WTC11 (cell line): ENCODE measurements at regions not wholly inside any gene's neighbourhood (a gene's known extent, or its start where the extent isn't known, plus 50 kb on each side); places are given as distances from the start of the nearest gene placed in this dataset.

Source experiments
- ATAC-seq: fragments of 200-7000 bp; cut with Tn5 transposase; 2 replicates; pipeline ENCODE4 v1.10.0; 2021; ENCODE audit warnings: mild to moderate bottlenecking, moderate library complexity
- CTCF ChIA-PET: fragments of 300-600 bp; sonication (Branson Sonifier 250); formaldehyde crosslinking; loops from one replicate; lab custom pipeline; 2021; ENCODE audit warnings: antibody characterized with exemption; lab: Charles Lee
- POLR2A ChIA-PET: fragments of 350-600 bp; sonication (Branson Sonifier 250); formaldehyde crosslinking; loops from one replicate; lab custom pipeline; 2021; ENCODE audit warnings: antibody characterized with exemption; lab: Charles Lee
- DNase-seq: peaks from one replicate; pipeline ENCODE4 v3.0.0; 2021; ENCODE audit warnings: low spot score
- H3K27ac Mint-ChIP-seq: 2 replicates; pipeline ENCODE4 v1.8.0; 2021; ENCODE audit warnings: mixed read lengths
- H3K27me3 Mint-ChIP-seq: 2 replicates; pipeline ENCODE4 v1.8.0; 2021; ENCODE audit warnings: low read depth, mild to moderate bottlenecking, moderate library complexity, mixed read lengths
- H3K36me3 Mint-ChIP-seq: 2 replicates; pipeline ENCODE4 v1.8.0; 2021; ENCODE audit warnings: mixed read lengths
- H3K4me1 Mint-ChIP-seq: 2 replicates; pipeline ENCODE4 v1.8.0; 2022; ENCODE audit warnings: mixed read lengths
- H3K4me3 Mint-ChIP-seq: 2 replicates; pipeline ENCODE4 v1.8.0; 2021; ENCODE audit warnings: mild to moderate bottlenecking, moderate library complexity, mixed read lengths
- H3K9me3 Mint-ChIP-seq: 2 replicates; pipeline ENCODE4 v1.8.0; 2021; ENCODE audit warnings: mixed read lengths
- AFF4 ChIP-seq: sonication (generic); formaldehyde crosslinking; IDR thresholded peaks from 2 replicates; pipeline ENCODE4 v1.8.1; 2023; ENCODE audit warnings: mild to moderate bottlenecking, missing genetic modification reagents, borderline replicate concordance
- ATF1 ChIP-seq: sonication (generic); formaldehyde crosslinking; IDR thresholded peaks from 2 replicates; pipeline ENCODE4 v1.8.1; 2023; ENCODE audit warnings: mild to moderate bottlenecking, moderate library complexity, missing genetic modification reagents
- ATF2 ChIP-seq: sonication (generic); formaldehyde crosslinking; IDR thresholded peaks from 2 replicates; pipeline ENCODE4 v1.8.1; 2022; ENCODE audit warnings: low read depth, missing genetic modification reagents, borderline replicate concordance
- ATF6 ChIP-seq: sonication (generic); formaldehyde crosslinking; IDR thresholded peaks from 2 replicates; pipeline ENCODE4 v1.8.1; 2023; ENCODE audit warnings: mild to moderate bottlenecking, missing genetic modification reagents
- CTCF ChIP-seq: fragments of 200-600 bp; IDR thresholded peaks from 2 replicates; pipeline ENCODE4 v1.8.0; 2022; ENCODE audit warnings: antibody characterized with exemption
- ETV6 ChIP-seq: sonication (generic); formaldehyde crosslinking; IDR thresholded peaks from 2 replicates; pipeline ENCODE4 v1.8.1; 2022; ENCODE audit warnings: mild to moderate bottlenecking, missing genetic modification reagents
- FOXP1 ChIP-seq: sonication (generic); formaldehyde crosslinking; IDR thresholded peaks from 2 replicates; pipeline ENCODE4 v1.8.0; 2022; ENCODE audit warnings: missing genetic modification reagents, mild to moderate bottlenecking, moderate library complexity, borderline replicate concordance
- JUN ChIP-seq: sonication (generic); formaldehyde crosslinking; IDR thresholded peaks from 2 replicates; pipeline ENCODE4 v1.8.0; 2023; ENCODE audit warnings: mild to moderate bottlenecking, missing genetic modification reagents
- MAX ChIP-seq: sonication (generic); formaldehyde crosslinking; IDR thresholded peaks from 2 replicates; pipeline ENCODE4 v1.8.0; 2022; ENCODE audit warnings: mild to moderate bottlenecking, missing genetic modification reagents
- NR2C2 ChIP-seq: sonication (generic); formaldehyde crosslinking; IDR thresholded peaks from 2 replicates; pipeline ENCODE4 v1.8.0; 2022; ENCODE audit warnings: mild to moderate bottlenecking, missing genetic modification reagents
- PRDM15 ChIP-seq: sonication (generic); formaldehyde crosslinking; IDR thresholded peaks from 2 replicates; pipeline ENCODE4 v1.8.0; 2022; ENCODE audit warnings: missing genetic modification reagents
- PREB ChIP-seq: sonication (generic); formaldehyde crosslinking; IDR thresholded peaks from 2 replicates; pipeline ENCODE4 v1.8.1; 2022; ENCODE audit warnings: mild to moderate bottlenecking, missing genetic modification reagents, moderate library complexity, borderline replicate concordance
- SOX15 ChIP-seq: fragments of 250-450 bp; sonication (Bioruptor Pico); IDR thresholded peaks from 2 replicates; pipeline ENCODE4 v1.9.0; 2021; ENCODE audit warnings: mild to moderate bottlenecking
- TCF7 ChIP-seq: sonication (generic); formaldehyde crosslinking; IDR thresholded peaks from 2 replicates; pipeline ENCODE4 v1.8.0; 2022; ENCODE audit warnings: mild to moderate bottlenecking, low read depth, missing genetic modification reagents, moderate library complexity
- ZNF138 ChIP-seq: sonication (generic); formaldehyde crosslinking; conservative IDR thresholded peaks from 2 replicates; pipeline ENCODE4 v1.8.1; 2022; ENCODE audit warnings: mild to moderate bottlenecking, moderate library complexity, missing genetic modification reagents
- ZNF281 ChIP-seq: sonication (generic); formaldehyde crosslinking; IDR thresholded peaks from 2 replicates; pipeline ENCODE4 v1.8.0; 2023; ENCODE audit warnings: mild to moderate bottlenecking, missing genetic modification reagents
- ZNF416 ChIP-seq: fragments of 250-450 bp; sonication (Bioruptor Pico); IDR thresholded peaks from 2 replicates; pipeline ENCODE4 v1.9.0; 2021; ENCODE audit warnings: mild to moderate bottlenecking, inconsistent platforms
- ZNF671 ChIP-seq: fragments of 250-450 bp; sonication (Bioruptor Pico); IDR thresholded peaks from 2 replicates; pipeline ENCODE4 v1.8.0; 2021; ENCODE audit warnings: mild to moderate bottlenecking

- CTCF ChIA-PET, result interaction anchor here (0.8 to 0.9 kb wide), 2 partner anchors 12 to 73 kb away, joined by 3 read pairs; no protein-coding TSS in a partner anchor
- TF ChIP-seq MAX (CRISPR knock-in tag), result no peak
- TF ChIP-seq ATF6 (CRISPR knock-in tag), result no peak
- TF ChIP-seq, all 79 proteins: peak for 0
- Mint-ChIP-seq H3K4me1 (no peaks in the 10 kb centered on the region), H3K36me3 (no peaks in the 10 kb centered on the region), H3K4me3 (no peak overlapping the region), H3K9me3 (no peaks in the 10 kb centered on the region), H3K27me3 (no peaks in the 10 kb centered on the region), H3K27ac (no peak overlapping the region)
- POLR2A ChIA-PET, result no interaction called here
- no peak for DNase-seq
- ATAC-seq, result no peak
Measured at GRCh38 chr19:30149300-30149699, 207.3 kb downstream of the URI1 start.

- no peak overlapping the region for H3K27ac Mint-ChIP-seq
- TF ChIP-seq CTCF (no peak), ETV6 (CRISPR knock-in tag) (no peak), ZNF416 (CRISPR knock-in tag) (no peak), AFF4 (CRISPR knock-in tag) (no peak), PREB (CRISPR knock-in tag) (no peak), PRDM15 (no peak), NR2C2 (no peak), ZNF138 (CRISPR knock-in tag) (no peak), ATF2 (CRISPR knock-in tag) (no peak), ATF1 (no peak), SOX15 (CRISPR knock-in tag) (no peak), JUN (CRISPR knock-in tag) (no peak), TCF7 (CRISPR knock-in tag) (no peak), FOXP1 (no peak), ZNF671 (no peak), ZNF281 (CRISPR knock-in tag) (no peak)
Measured at GRCh38 chr19:30150626-30151025, 208.6 kb downstream of the URI1 start.

More at GRCh38 chr19:30150626-30151025, 208.6 kb downstream of the URI1 start:
- Mint-ChIP-seq H3K36me3 (no peaks in the 10 kb centered on the region), H3K27me3 (no peaks in the 10 kb centered on the region), H3K4me1 (no peaks in the 10 kb centered on the region), H3K9me3 (no peaks in the 10 kb centered on the region), H3K4me3 (no peak overlapping the region)
- ChIA-PET POLR2A (no interaction called here), CTCF (no interaction called here)
- no peak for DNase-seq
- no peak for ATAC-seq
